ENCODE measurements at regions not wholly inside any gene's neighbourhood (a gene's known extent, or its start where the extent isn't known, plus 50 kb on each side); places are given as distances from the start of the nearest gene placed in this dataset.

DNA sequence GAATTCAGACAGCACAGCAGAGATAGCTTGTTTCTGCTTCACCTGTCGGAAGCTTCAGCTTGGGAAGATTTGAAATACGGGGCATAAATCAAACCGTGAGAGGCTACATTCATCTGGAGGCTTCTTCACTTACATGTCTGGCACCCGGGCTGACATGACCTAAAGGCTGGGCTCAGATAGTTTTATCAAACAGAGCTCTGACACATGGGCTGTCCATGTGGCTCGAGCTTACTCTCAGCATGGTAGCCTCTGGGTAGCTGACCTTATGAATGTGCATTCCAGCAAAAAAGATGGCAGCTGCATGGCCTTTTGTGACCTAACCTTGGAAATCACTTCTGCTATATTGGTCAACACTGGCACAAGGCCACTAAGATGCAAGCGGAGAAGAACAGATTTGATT is 414.5 kb downstream of the NDFIP2 start:
- TF ChIP-seq YY1 (IDR thresholded peaks at IDR 0.05): no peak
- TF ChIP-seq, protein P1, sequence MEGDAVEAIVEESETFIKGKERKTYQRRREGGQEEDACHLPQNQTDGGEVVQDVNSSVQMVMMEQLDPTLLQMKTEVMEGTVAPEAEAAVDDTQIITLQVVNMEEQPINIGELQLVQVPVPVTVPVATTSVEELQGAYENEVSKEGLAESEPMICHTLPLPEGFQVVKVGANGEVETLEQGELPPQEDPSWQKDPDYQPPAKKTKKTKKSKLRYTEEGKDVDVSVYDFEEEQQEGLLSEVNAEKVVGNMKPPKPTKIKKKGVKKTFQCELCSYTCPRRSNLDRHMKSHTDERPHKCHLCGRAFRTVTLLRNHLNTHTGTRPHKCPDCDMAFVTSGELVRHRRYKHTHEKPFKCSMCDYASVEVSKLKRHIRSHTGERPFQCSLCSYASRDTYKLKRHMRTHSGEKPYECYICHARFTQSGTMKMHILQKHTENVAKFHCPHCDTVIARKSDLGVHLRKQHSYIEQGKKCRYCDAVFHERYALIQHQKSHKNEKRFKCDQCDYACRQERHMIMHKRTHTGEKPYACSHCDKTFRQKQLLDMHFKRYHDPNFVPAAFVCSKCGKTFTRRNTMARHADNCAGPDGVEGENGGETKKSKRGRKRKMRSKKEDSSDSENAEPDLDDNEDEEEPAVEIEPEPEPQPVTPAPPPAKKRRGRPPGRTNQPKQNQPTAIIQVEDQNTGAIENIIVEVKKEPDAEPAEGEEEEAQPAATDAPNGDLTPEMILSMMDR (IDR thresholded peaks at IDR 0.05; ENCODE audit: low read depth, low read length, missing input control): no peak

Data from liver (tissue), 2 donors.